ENCODE measurements at regions not wholly inside any gene's neighbourhood (a gene's known extent, or its start where the extent isn't known, plus 50 kb on each side); places are given as distances from the start of the nearest gene placed in this dataset.

DNA sequence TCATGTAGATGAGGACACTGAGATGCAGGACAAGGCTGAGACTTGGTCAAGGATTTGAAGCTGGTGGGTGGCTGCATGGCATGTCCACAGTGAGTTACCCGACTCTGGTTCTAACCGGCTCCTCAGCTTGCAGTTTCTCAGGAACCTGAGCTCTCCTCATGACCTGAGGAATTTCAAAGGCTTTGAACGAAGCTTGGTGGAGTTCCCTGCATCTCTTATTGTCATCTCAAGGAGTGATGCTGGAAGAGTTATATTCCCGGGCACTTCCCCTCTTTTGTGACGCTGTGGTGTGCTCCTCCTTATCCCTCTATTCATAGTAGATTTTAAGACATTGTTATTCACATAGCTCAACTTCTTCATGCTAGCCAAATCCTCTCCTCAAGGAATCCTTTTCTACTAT, 500.1 kb upstream of the HTR2A start:
- no peak overlapping the region for H3K4me2 ChIP-seq (ENCODE audit: low read depth, low read length, poor library complexity, severe bottlenecking)
- no peaks in the 10 kb centered on the region for H4K20me1 ChIP-seq (ENCODE audit: insufficient read depth, low read length, poor library complexity, severe bottlenecking)
- H3K4me3 ChIP-seq (ENCODE audit: low read length, poor library complexity, severe bottlenecking): no peak overlapping the region
- no peak for TF ChIP-seq CTCF (conservative IDR thresholded peaks at IDR 0.05; ENCODE audit: low read length)
- TF ChIP-seq EZH2phosphoT487 (IDR thresholded peaks at IDR 0.05; ENCODE audit: borderline replicate concordance): no peak
- H3K27me3 ChIP-seq (ENCODE audit: insufficient read depth, low read length, poor library complexity, severe bottlenecking): no peaks in the 10 kb centered on the region
- no peaks in the 10 kb centered on the region for H3K4me1 ChIP-seq (ENCODE audit: insufficient read depth, low read length, poor library complexity, severe bottlenecking)
- H3K36me3 ChIP-seq (ENCODE audit: insufficient read depth, low read length): no peaks in the 10 kb centered on the region
- no peaks in the 10 kb centered on the region for H3K79me2 ChIP-seq (ENCODE audit: insufficient read depth, low read length)
- no peak overlapping the region for H3K9ac ChIP-seq (ENCODE audit: low read depth, low read length, poor library complexity, severe bottlenecking)
- H3K9me3 ChIP-seq (ENCODE audit: insufficient read depth, low read depth, low read length): no peaks in the 10 kb centered on the region
- no peak overlapping the region for H2AFZ ChIP-seq (ENCODE audit: low read length)
- no peaks in the 10 kb centered on the region for H3F3A ChIP-seq (ENCODE audit: low read depth)
- no peaks in the 10 kb centered on the region for H3K9me2 ChIP-seq (replicated peaks; ENCODE audit: low read depth, low read length)

- TF ChIP-seq CTCF (conservative IDR thresholded peaks at IDR 0.05; ENCODE audit: low read length) (no peak), EZH2phosphoT487 (IDR thresholded peaks at IDR 0.05; ENCODE audit: borderline replicate concordance) (no peak)
- no peak overlapping the region for H3K4me2 ChIP-seq (ENCODE audit: low read depth, low read length, poor library complexity, severe bottlenecking)
- H4K20me1 ChIP-seq (ENCODE audit: insufficient read depth, low read length, poor library complexity, severe bottlenecking): no peaks in the 10 kb centered on the region
Observed at GRCh38 chr13:47374741-47375140, 477.9 kb upstream of the HTR2A start.

DNA sequence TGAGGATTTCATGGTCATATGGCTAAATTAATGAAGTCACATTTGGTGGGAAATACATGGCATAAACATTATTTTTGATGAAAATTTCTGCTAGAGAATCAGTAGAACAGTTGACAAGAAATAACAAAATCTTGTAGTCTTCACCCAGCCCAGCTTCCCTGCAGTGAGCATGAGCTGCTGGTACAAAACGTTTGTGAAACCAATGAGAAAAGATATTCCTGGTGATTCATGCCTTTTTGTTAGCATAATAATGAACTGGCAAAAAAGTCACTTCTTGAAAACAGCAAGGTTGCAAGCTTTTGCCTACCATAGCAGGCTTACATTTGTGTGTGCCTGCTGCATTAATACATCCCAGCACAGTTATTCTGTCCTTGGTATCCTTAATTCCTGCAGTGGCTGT, 475.9 kb upstream of the HTR2A start:
- H3K9me2 ChIP-seq (replicated peaks; ENCODE audit: low read depth, low read length): no peaks in the 10 kb centered on the region
- H3F3A ChIP-seq (ENCODE audit: low read depth): no peaks in the 10 kb centered on the region
- H4K20me1 ChIP-seq (ENCODE audit: insufficient read depth, low read length, poor library complexity, severe bottlenecking): no peaks in the 10 kb centered on the region
- no peak overlapping the region for H3K9ac ChIP-seq (ENCODE audit: low read depth, low read length, poor library complexity, severe bottlenecking)
- TF ChIP-seq EZH2phosphoT487 (IDR thresholded peaks at IDR 0.05; ENCODE audit: borderline replicate concordance) (no peak), CTCF (conservative IDR thresholded peaks at IDR 0.05; ENCODE audit: low read length) (no peak)
- H3K4me1 ChIP-seq (ENCODE audit: insufficient read depth, low read length, poor library complexity, severe bottlenecking): no peaks in the 10 kb centered on the region
- H3K4me3 ChIP-seq (ENCODE audit: low read length, poor library complexity, severe bottlenecking): no peak overlapping the region
- no peak overlapping the region for H3K4me2 ChIP-seq (ENCODE audit: low read depth, low read length, poor library complexity, severe bottlenecking)
- H3K79me2 ChIP-seq (ENCODE audit: insufficient read depth, low read length): no peaks in the 10 kb centered on the region
- no peaks in the 10 kb centered on the region for H3K27me3 ChIP-seq (ENCODE audit: insufficient read depth, low read length, poor library complexity, severe bottlenecking)
- H3K36me3 ChIP-seq (ENCODE audit: insufficient read depth, low read length): no peaks in the 10 kb centered on the region
- H3K9me3 ChIP-seq (ENCODE audit: insufficient read depth, low read depth, low read length): no peaks in the 10 kb centered on the region
- no peak overlapping the region for H2AFZ ChIP-seq (ENCODE audit: low read length)

More at GRCh38 chr13:47374741-47375140, 477.9 kb upstream of the HTR2A start:
- no peaks in the 10 kb centered on the region for H3K9me3 ChIP-seq (ENCODE audit: insufficient read depth, low read depth, low read length)
- no peak overlapping the region for H3K4me3 ChIP-seq (ENCODE audit: low read length, poor library complexity, severe bottlenecking)
- no peaks in the 10 kb centered on the region for H3K36me3 ChIP-seq (ENCODE audit: insufficient read depth, low read length)
- H3K4me1 ChIP-seq (ENCODE audit: insufficient read depth, low read length, poor library complexity, severe bottlenecking): no peaks in the 10 kb centered on the region
- H3F3A ChIP-seq (ENCODE audit: low read depth): no peaks in the 10 kb centered on the region
- no peak overlapping the region for H3K9ac ChIP-seq (ENCODE audit: low read depth, low read length, poor library complexity, severe bottlenecking)
- no peaks in the 10 kb centered on the region for H3K27me3 ChIP-seq (ENCODE audit: insufficient read depth, low read length, poor library complexity, severe bottlenecking)
- H2AFZ ChIP-seq (ENCODE audit: low read length): no peak overlapping the region
- no peaks in the 10 kb centered on the region for H3K9me2 ChIP-seq (replicated peaks; ENCODE audit: low read depth, low read length)
- no peaks in the 10 kb centered on the region for H3K79me2 ChIP-seq (ENCODE audit: insufficient read depth, low read length)

Data from Loucy (cell line).